CD4-positive, alpha-beta T cell treated with Interleukin-15 for 4 hours (primary cell): ENCODE measurements at regions not wholly inside any gene's neighbourhood (a gene's known extent, or its start where the extent isn't known, plus 50 kb on each side); places are given as distances from the start of the nearest gene placed in this dataset.
"Not testable (repeated sequence)": the region's sequence is repeated elsewhere in the genome, so short reads cannot be mapped to it uniquely, and the experiment has no call there.

Source experiments
- DNase-seq: peaks from one replicate; pipeline ENCODE4 v3.0.0-alpha.2; 2020; ENCODE audit warnings: low spot score

- no peak for DNase-seq
Measured at GRCh38 chr10:131532291-131532690, 220.8 kb upstream of the TCERG1L start.

GRCh38 chr10:131532745-131533341 is 221.3 kb upstream of the TCERG1L start:
- no peak for DNase-seq

GRCh38 chr10:131533846-131534526 is 222.5 kb upstream of the TCERG1L start:
- DNase-seq, result no peak

- DNase-seq, result no peak
Measured at GRCh38 chr10:131534836-131535235, 223.3 kb upstream of the TCERG1L start.

- no peak for DNase-seq
Measured at GRCh38 chr10:131536676-131537075, 225.2 kb upstream of the TCERG1L start.

- no peak for DNase-seq
Measured at GRCh38 chr10:131537281-131537680, 225.8 kb upstream of the TCERG1L start.

- DNase-seq, result no peak
Measured at GRCh38 chr10:131544495-131544894, 233.0 kb upstream of the TCERG1L start.

GRCh38 chr10:131546086-131546810 is 234.7 kb upstream of the TCERG1L start:
- no peak for DNase-seq

GRCh38 chr10:131547129-131547799 is 235.7 kb upstream of the TCERG1L start:
- DNase-seq, result no peak

- no peak for DNase-seq
Measured at GRCh38 chr10:131548176-131548575, 236.7 kb upstream of the TCERG1L start.

GRCh38 chr10:131549116-131549515 is 237.6 kb upstream of the TCERG1L start:
- DNase-seq, result no peak

- no peak for DNase-seq
Measured at GRCh38 chr10:131553121-131553520, 241.6 kb upstream of the TCERG1L start.

GRCh38 chr10:131553581-131553980 is 242.1 kb upstream of the TCERG1L start:
- no peak for DNase-seq

GRCh38 chr10:131554821-131555220 is 243.3 kb upstream of the TCERG1L start:
- no peak for DNase-seq

- DNase-seq, result no peak
Measured at GRCh38 chr10:131555406-131555805, 243.9 kb upstream of the TCERG1L start.

GRCh38 chr10:131556061-131556896 is 244.8 kb upstream of the TCERG1L start:
- DNase-seq, result no peak

GRCh38 chr10:131556897-131557495 is 245.5 kb upstream of the TCERG1L start:
- no peak for DNase-seq

- DNase-seq, result not testable (repeated sequence)
Measured at GRCh38 chr10:131557956-131558355, 246.4 kb upstream of the TCERG1L start.

GRCh38 chr10:131559450-131559911 is 248.0 kb upstream of the TCERG1L start:
- no peak for DNase-seq

GRCh38 chr10:131560166-131560565 is 248.6 kb upstream of the TCERG1L start:
- DNase-seq, result no peak

GRCh38 chr10:131560706-131561355 is 249.3 kb upstream of the TCERG1L start:
- DNase-seq, result no peak
